ENCODE measurements at regions not wholly inside any gene's neighbourhood (a gene's known extent, or its start where the extent isn't known, plus 50 kb on each side); places are given as distances from the start of the nearest gene placed in this dataset.

DNA sequence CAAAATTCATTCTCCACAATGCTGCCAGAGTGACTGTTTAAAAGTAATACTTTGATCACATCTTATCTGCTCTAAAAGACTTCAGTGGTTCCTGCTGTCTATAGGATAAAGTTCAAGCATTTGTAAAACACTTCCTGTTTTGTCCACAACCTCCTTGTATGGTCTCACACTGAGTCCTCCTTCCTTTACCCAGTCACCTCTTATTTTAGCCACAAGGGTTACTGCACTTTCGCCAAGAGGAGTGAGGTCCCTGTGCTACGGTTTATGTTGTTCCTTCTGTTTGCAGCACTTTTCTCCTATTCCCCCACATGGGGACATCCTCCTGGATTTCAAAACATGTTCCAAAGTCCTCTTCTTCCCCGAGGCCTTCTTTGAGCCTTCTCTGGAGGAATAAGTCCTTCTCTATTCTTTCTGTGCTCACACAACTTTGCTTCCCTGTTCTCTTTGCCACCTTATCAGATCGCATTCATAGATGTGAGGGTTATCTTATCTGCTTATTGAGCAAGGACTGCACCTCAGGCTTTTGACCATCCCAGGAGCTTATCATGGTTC lies 112.2 kb upstream of the NABP1 start:
- H3K4me2 ChIP-seq = no peak overlapping the region
- H4K20me1 ChIP-seq (ENCODE audit: insufficient read depth) = no peaks in the 10 kb centered on the region
- no peak overlapping the region for H2AFZ ChIP-seq (ENCODE audit: low read depth)
- peaks cover 8% of the 10 kb centered on the region for H3K4me1 ChIP-seq (ENCODE audit: low read depth, poor library complexity, severe bottlenecking)
- H3K36me3 ChIP-seq (ENCODE audit: insufficient read depth) = no peaks in the 10 kb centered on the region
- no peaks in the 10 kb centered on the region for H3K27me3 ChIP-seq (ENCODE audit: insufficient read depth, low read depth)
- H3K9ac ChIP-seq = no peak overlapping the region
- H3K27ac ChIP-seq = no peak overlapping the region
- no peak overlapping the region for H3K4me3 ChIP-seq (IDR thresholded peaks at IDR 0.05; ENCODE audit: insufficient read depth, low read depth, low read length)
- no peaks in the 10 kb centered on the region for H3K79me2 ChIP-seq (ENCODE audit: insufficient read depth, low read depth)
- TF ChIP-seq, protein P1, sequence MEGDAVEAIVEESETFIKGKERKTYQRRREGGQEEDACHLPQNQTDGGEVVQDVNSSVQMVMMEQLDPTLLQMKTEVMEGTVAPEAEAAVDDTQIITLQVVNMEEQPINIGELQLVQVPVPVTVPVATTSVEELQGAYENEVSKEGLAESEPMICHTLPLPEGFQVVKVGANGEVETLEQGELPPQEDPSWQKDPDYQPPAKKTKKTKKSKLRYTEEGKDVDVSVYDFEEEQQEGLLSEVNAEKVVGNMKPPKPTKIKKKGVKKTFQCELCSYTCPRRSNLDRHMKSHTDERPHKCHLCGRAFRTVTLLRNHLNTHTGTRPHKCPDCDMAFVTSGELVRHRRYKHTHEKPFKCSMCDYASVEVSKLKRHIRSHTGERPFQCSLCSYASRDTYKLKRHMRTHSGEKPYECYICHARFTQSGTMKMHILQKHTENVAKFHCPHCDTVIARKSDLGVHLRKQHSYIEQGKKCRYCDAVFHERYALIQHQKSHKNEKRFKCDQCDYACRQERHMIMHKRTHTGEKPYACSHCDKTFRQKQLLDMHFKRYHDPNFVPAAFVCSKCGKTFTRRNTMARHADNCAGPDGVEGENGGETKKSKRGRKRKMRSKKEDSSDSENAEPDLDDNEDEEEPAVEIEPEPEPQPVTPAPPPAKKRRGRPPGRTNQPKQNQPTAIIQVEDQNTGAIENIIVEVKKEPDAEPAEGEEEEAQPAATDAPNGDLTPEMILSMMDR (conservative IDR thresholded peaks at IDR 0.05; ENCODE audit: low read depth, low read length) = no peak

GRCh38 chr2:191566344-191566743 lies 111.6 kb upstream of the NABP1 start:
- H3K36me3 ChIP-seq (ENCODE audit: insufficient read depth) = no peaks in the 10 kb centered on the region
- TF ChIP-seq, protein P1 (conservative IDR thresholded peaks at IDR 0.05; ENCODE audit: low read depth, low read length) = peak; percentile 94
- no peak overlapping the region for H3K27ac ChIP-seq
- peak overlapping the region; percentile 25; the same call in 1 of the 2 replicates for H2AFZ ChIP-seq (ENCODE audit: low read depth)
- no peak overlapping the region for H3K9ac ChIP-seq
- H3K4me3 ChIP-seq (IDR thresholded peaks at IDR 0.05; ENCODE audit: insufficient read depth, low read depth, low read length) = no peak overlapping the region
- no peaks in the 10 kb centered on the region for H4K20me1 ChIP-seq (ENCODE audit: insufficient read depth)
- no peaks in the 10 kb centered on the region for H3K79me2 ChIP-seq (ENCODE audit: insufficient read depth, low read depth)
- H3K27me3 ChIP-seq (ENCODE audit: insufficient read depth, low read depth) = no peaks in the 10 kb centered on the region
- peak overlapping the region; percentile 3; the same call in 1 of the 2 replicates for H3K4me2 ChIP-seq
- H3K4me1 ChIP-seq (ENCODE audit: low read depth, poor library complexity, severe bottlenecking) = peaks cover 15% of the 10 kb centered on the region

DNA sequence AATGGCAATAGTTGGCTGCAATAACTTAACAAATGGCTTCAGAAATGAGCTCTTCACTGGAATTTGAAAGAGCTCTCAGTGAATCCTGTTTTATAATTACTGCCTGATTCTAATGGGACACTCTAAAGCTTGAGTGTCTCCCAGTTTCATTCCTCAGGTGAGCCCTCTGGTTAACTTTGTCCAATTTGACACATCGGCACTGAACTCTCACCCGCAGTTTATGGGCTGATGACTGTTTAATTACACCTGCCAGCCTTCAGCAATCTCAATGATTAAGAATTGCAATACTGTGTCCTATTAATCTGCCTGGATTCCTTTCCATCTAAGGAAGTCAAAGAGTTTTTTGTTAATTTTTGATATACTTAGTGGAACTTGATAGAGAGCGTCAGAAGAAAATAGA lies 110.7 kb upstream of the NABP1 start:
- Histone ChIP-seq H2AFZ (ENCODE audit: low read depth) (no peak overlapping the region), H3K36me3 (ENCODE audit: insufficient read depth) (no peaks in the 10 kb centered on the region), H3K27ac (no peak overlapping the region), H3K4me2 (no peak overlapping the region), H3K9ac (no peak overlapping the region), H3K4me1 (ENCODE audit: low read depth, poor library complexity, severe bottlenecking) (peaks cover 21% of the 10 kb centered on the region), H3K79me2 (ENCODE audit: insufficient read depth, low read depth) (no peaks in the 10 kb centered on the region), H4K20me1 (ENCODE audit: insufficient read depth) (no peaks in the 10 kb centered on the region), H3K27me3 (ENCODE audit: insufficient read depth, low read depth) (no peaks in the 10 kb centered on the region), H3K4me3 (IDR thresholded peaks at IDR 0.05; ENCODE audit: insufficient read depth, low read depth, low read length) (no peak overlapping the region)
- TF ChIP-seq, protein P1 (conservative IDR thresholded peaks at IDR 0.05; ENCODE audit: low read depth, low read length) = no peak

- Histone ChIP-seq H4K20me1 (ENCODE audit: insufficient read depth) (no peaks in the 10 kb centered on the region), H3K36me3 (ENCODE audit: insufficient read depth) (no peaks in the 10 kb centered on the region), H3K9ac (no peak overlapping the region), H3K4me3 (IDR thresholded peaks at IDR 0.05; ENCODE audit: insufficient read depth, low read depth, low read length) (no peak overlapping the region), H3K79me2 (ENCODE audit: insufficient read depth, low read depth) (no peaks in the 10 kb centered on the region), H2AFZ (ENCODE audit: low read depth) (no peak overlapping the region), H3K4me2 (no peak overlapping the region), H3K27me3 (ENCODE audit: insufficient read depth, low read depth) (no peaks in the 10 kb centered on the region), H3K27ac (no peak overlapping the region), H3K4me1 (ENCODE audit: low read depth, poor library complexity, severe bottlenecking) (peaks cover 21% of the 10 kb centered on the region)
- TF ChIP-seq, protein P1 (conservative IDR thresholded peaks at IDR 0.05; ENCODE audit: low read depth, low read length) = no peak
These were observed 108.9 kb upstream of the NABP1 start for GRCh38 chr2:191569025-191569424.
